ENCODE measurements at regions not wholly inside any gene's neighbourhood (a gene's known extent, or its start where the extent isn't known, plus 50 kb on each side); places are given as distances from the start of the nearest gene placed in this dataset.
"Not testable (repeated sequence)": the region's sequence is repeated elsewhere in the genome, so short reads cannot be mapped to it uniquely, and the experiment has no call there.

- not testable (repeated sequence) for TF ChIP-seq CTCF (IDR thresholded peaks at IDR 0.05); POLR2A (IDR thresholded peaks at IDR 0.05; ENCODE audit: low read length); EP300 (IDR thresholded peaks at IDR 0.05); HOXA7 (CRISPR knock-in tag; IDR thresholded peaks at IDR 0.05); TP53 (CRISPR knock-in tag; IDR thresholded peaks at IDR 0.05); JUN (IDR thresholded peaks at IDR 0.05); CBX8 (IDR thresholded peaks at IDR 0.05); MAX (IDR thresholded peaks at IDR 0.05)
These were observed 120.4 kb downstream of the TMEM121 start for GRCh38 chr14:105646711-105647281.
